H1 (cell line): ENCODE measurements at regions not wholly inside any gene's neighbourhood (a gene's known extent, or its start where the extent isn't known, plus 50 kb on each side); places are given as distances from the start of the nearest gene placed in this dataset.

ENCODE experiments used
- CTCF ChIA-PET: fragments of 300-600 bp; sonication (Branson Sonifier 250); formaldehyde crosslinking; loops from one replicate; lab custom pipeline; 2021; ENCODE audit not compliant: partially characterized antibody; lab: Charles Lee
- POLR2A ChIA-PET: fragments of 300-600 bp; sonication (Branson Sonifier 250); formaldehyde crosslinking; loops from one replicate; lab custom pipeline; 2021; ENCODE audit warnings: inconsistent platforms; ENCODE audit not compliant: partially characterized antibody; lab: Charles Lee
- DNase-seq, 2 experiments: peaks; one replicate each; pipeline versions ENCODE4 v3.0.0 to v3.0.0-alpha.2; 2010 to 2022; ENCODE audit warnings: low spot score in 2 of 2, low read depth in 1 of 2, mixed read lengths in 1 of 2
- FAIRE-seq: peaks from 2 replicates; lab custom pipeline; 2011; peaks lifted over from hg19 to GRCh38; lab: Jason Lieb, UNC
- H2AFZ ChIP-seq: 2 replicates; pipeline ENCODE4 v1.8.1; 2012; ENCODE audit warnings: low read length, inconsistent platforms
- H2AK5ac ChIP-seq: 2 replicates; pipeline ENCODE4 v1.6.1; 2013; ENCODE audit warnings: low read depth, low read length
- H2BK120ac ChIP-seq: replicated peaks from 2 replicates; pipeline ENCODE3; 2013; ENCODE audit warnings: low read depth, low read length, inconsistent platforms
- H2BK12ac ChIP-seq: 2 replicates; pipeline ENCODE4 v1.6.1; 2013; ENCODE audit warnings: low read depth, low read length
- H2BK15ac ChIP-seq: 2 replicates; pipeline ENCODE4 v1.6.1; 2013; ENCODE audit warnings: low read length
- H2BK20ac ChIP-seq: 2 replicates; pipeline ENCODE4 v1.6.1; 2013; ENCODE audit warnings: low read length
- H2BK5ac ChIP-seq: 2 replicates; pipeline ENCODE4 v1.6.1; 2013; ENCODE audit warnings: low read depth, low read length
- H3K14ac ChIP-seq: 2 replicates; pipeline ENCODE4 v1.6.1; 2013; ENCODE audit warnings: inconsistent platforms; ENCODE audit not compliant: insufficient read length
- H3K18ac ChIP-seq: 2 replicates; pipeline ENCODE4 v1.6.1; 2013; ENCODE audit warnings: low read length; ENCODE audit errors: extremely low read depth
- H3K23ac ChIP-seq: 2 replicates; pipeline ENCODE4 v1.6.1; 2013; ENCODE audit warnings: inconsistent platforms; ENCODE audit not compliant: insufficient read length
- H3K23me2 ChIP-seq: 2 replicates; pipeline ENCODE4 v1.6.1; 2013; ENCODE audit warnings: low read depth, low read length
- H3K27ac ChIP-seq: 2 replicates; pipeline ENCODE4 v1.6.1; 2011; ENCODE audit warnings: low read depth, low read length, inconsistent platforms
- H3K27me3 ChIP-seq, 4 experiments: replicated peaks in 1 of 4; 1 replicate in 1 of 4; 2 replicates in 3 of 4; pipeline versions ENCODE4 v1.6.1 to v1.8.1; 2011 to 2013; ENCODE audit warnings: low read length in 3 of 4, mild to moderate bottlenecking in 3 of 4, inconsistent platforms in 2 of 4, mixed read lengths in 2 of 4, moderate library complexity in 1 of 4; ENCODE audit not compliant: control insufficient read depth in 3 of 4, insufficient read depth in 3 of 4; ENCODE audit errors: extremely low read depth in 1 of 4
- H3K36me3 ChIP-seq, 4 experiments: 2 replicates each; pipeline versions ENCODE4 v1.6.1 to v1.8.1; 2011 to 2013; ENCODE audit warnings: mild to moderate bottlenecking in 4 of 4, low read length in 3 of 4, moderate library complexity in 2 of 4, control low read depth in 1 of 4, inconsistent platforms in 1 of 4; ENCODE audit not compliant: insufficient read depth in 4 of 4, control insufficient read depth in 2 of 4
- H3K4ac ChIP-seq: replicated peaks from 2 replicates; pipeline ENCODE3; 2013; ENCODE audit warnings: low read length, low read depth, mixed read lengths, inconsistent platforms; ENCODE audit not compliant: insufficient read length
- H3K4me1 ChIP-seq, 4 experiments: replicated peaks in 1 of 4; 1 replicate in 1 of 4; 2 replicates in 3 of 4; pipeline versions ENCODE4 v1.6.1 to v1.8.1; 2011 to 2013; ENCODE audit warnings: low read length in 3 of 4, inconsistent platforms in 2 of 4, mixed read lengths in 1 of 4; ENCODE audit not compliant: insufficient read depth in 4 of 4, control insufficient read depth in 3 of 4
- H3K4me2 ChIP-seq, 2 experiments: 2 replicates each; pipeline versions ENCODE4 v1.6.1 to v1.8.1; 2011 to 2013; ENCODE audit warnings: low read depth in 2 of 2, low read length in 2 of 2, control low read depth in 1 of 2, inconsistent platforms in 1 of 2, mild to moderate bottlenecking in 1 of 2; ENCODE audit not compliant: insufficient read depth in 1 of 2
- H3K4me3 ChIP-seq, 4 experiments: fragments of 200-600, 300-600 bp in 1 of 4; sonication (generic), shearing (Covaris generic), sonication (Bioruptor Twin) in 1 of 4; 2 replicates each; pipeline versions ENCODE4 v1.5.1 to v1.8.1; 2011 to 2016; ENCODE audit warnings: low read length in 4 of 4, low read depth in 3 of 4, control low read depth in 2 of 4, inconsistent platforms in 2 of 4, mild to moderate bottlenecking in 2 of 4, mixed read lengths in 1 of 4, moderate library complexity in 1 of 4; ENCODE audit not compliant: insufficient read depth in 2 of 4; ENCODE audit errors: extremely low read depth in 1 of 4
- H3K56ac ChIP-seq: replicated peaks from 2 replicates; pipeline ENCODE3; 2013; ENCODE audit warnings: low read depth, mild to moderate bottlenecking, mixed read lengths, low read length, inconsistent platforms; ENCODE audit not compliant: insufficient read length
- H3K79me1 ChIP-seq: 2 replicates; pipeline ENCODE4 v1.6.1; 2013; ENCODE audit warnings: low read depth, low read length, control low read depth
- H3K79me2 ChIP-seq, 2 experiments: 2 replicates each; pipeline versions ENCODE4 v1.6.1 to v1.8.1; 2012 to 2013; ENCODE audit warnings: low read length in 2 of 2, mild to moderate bottlenecking in 2 of 2, inconsistent platforms in 1 of 2; ENCODE audit not compliant: insufficient read depth in 2 of 2, control insufficient read depth in 1 of 2
- H3K9ac ChIP-seq, 4 experiments: replicated peaks in 1 of 4; 1 replicate in 1 of 4; 2 replicates in 3 of 4; pipeline versions ENCODE4 v1.6.1 to v1.8.1; 2011 to 2013; ENCODE audit warnings: low read depth in 3 of 4, low read length in 3 of 4, control low read depth in 2 of 4, mild to moderate bottlenecking in 2 of 4, moderate library complexity in 2 of 4, inconsistent platforms in 1 of 4; ENCODE audit errors: extremely low read depth in 1 of 4
- H3K9me3 ChIP-seq, 2 experiments: 2 replicates each; pipeline versions ENCODE4 v1.6.1 to v1.8.1; 2012 to 2013; ENCODE audit warnings: mild to moderate bottlenecking in 2 of 2, moderate library complexity in 2 of 2, control low read depth in 1 of 2, inconsistent platforms in 1 of 2, low read depth in 1 of 2, low read length in 1 of 2, mixed read lengths in 1 of 2; ENCODE audit not compliant: insufficient read depth in 2 of 2
- H4K20me1 ChIP-seq, 2 experiments: replicated peaks in 1 of 2; 2 replicates each; pipeline versions ENCODE3 to v1.8.1; 2011 to 2013; ENCODE audit warnings: inconsistent platforms in 2 of 2, low read length in 2 of 2, mild to moderate bottlenecking in 1 of 2; ENCODE audit not compliant: insufficient read depth in 2 of 2, control insufficient read depth in 1 of 2
- H4K5ac ChIP-seq: 2 replicates; pipeline ENCODE4 v1.6.1; 2013; ENCODE audit warnings: low read length, low read depth, mixed read lengths, inconsistent platforms; ENCODE audit not compliant: insufficient read length
- H4K8ac ChIP-seq: 2 replicates; pipeline ENCODE4 v1.8.0; 2013; ENCODE audit warnings: mild to moderate bottlenecking, moderate library complexity, low read length, inconsistent platforms; ENCODE audit not compliant: insufficient read depth; ENCODE audit errors: extremely low read depth
- H4K91ac ChIP-seq: replicated peaks from 2 replicates; pipeline ENCODE3; 2013; ENCODE audit warnings: low read length, mixed read lengths, inconsistent platforms; ENCODE audit not compliant: insufficient read length
- NRF1 ChIP-seq: IDR thresholded peaks from 2 replicates; pipeline ENCODE4 v1.6.1; 2011; ENCODE audit warnings: mild to moderate bottlenecking, low read depth, low read length, improper control_type of control experiment
- POU5F1 ChIP-seq: IDR thresholded peaks from 2 replicates; pipeline ENCODE4 v1.6.1; 2011; ENCODE audit warnings: low read depth, mild to moderate bottlenecking, low read length, moderate library complexity
- SIX5 ChIP-seq: IDR thresholded peaks from 2 replicates; pipeline ENCODE4 v1.6.1; 2011; ENCODE audit warnings: mild to moderate bottlenecking, low read depth, low read length
- WGBS, 2 experiments: shearing (Covaris generic) in 1 of 2; methylation state at CpG; one replicate each; pipeline versions ENCODE4 v1.1.6 to v1.1.7; 2013 to 2015; ENCODE audit warnings: low lambda C conversion rate in 2 of 2, mixed read lengths in 2 of 2, inconsistent platforms in 1 of 2, low coverage in 1 of 2, missing lambda C conversion rate in 1 of 2; ENCODE audit not compliant: insufficient replicate concordance in 2 of 2, insufficient coverage in 1 of 2, insufficient read length in 1 of 2; ENCODE audit errors: extremely low coverage in 1 of 2, missing lambda C conversion rate in 1 of 2; 5-methylcytosine and 5-hydroxymethylcytosine counted together

- no peak overlapping the region for H4K8ac ChIP-seq
- no peak overlapping the region for H3K56ac ChIP-seq
- no peak overlapping the region for H4K5ac ChIP-seq
- no peak overlapping the region for H2BK120ac ChIP-seq
- no peak for FAIRE-seq
- CTCF ChIA-PET = no interaction called here
- no peaks in the 10 kb centered on the region for H3K79me1 ChIP-seq
- no peaks in the 10 kb centered on the region for H3K36me3 ChIP-seq
- H2AFZ ChIP-seq = no peak overlapping the region
- H2BK12ac ChIP-seq = no peak overlapping the region
- H3K27ac ChIP-seq = no peak overlapping the region
- no peak overlapping the region for H3K4me2 ChIP-seq
- no peak overlapping the region for H3K4me3 ChIP-seq
- H3K4me1 ChIP-seq = no peaks in the 10 kb centered on the region
- H2AK5ac ChIP-seq = no peak overlapping the region
- H3K9ac ChIP-seq = no peak overlapping the region
- no peak overlapping the region for H3K4ac ChIP-seq
- no peaks in the 10 kb centered on the region for H4K20me1 ChIP-seq
- 74% methylated on average over 2 of the region's 2 CpGs; no CpG with 5 or more reads in 1 of the 2 experiments for WGBS, 2 experiments
- H2BK15ac ChIP-seq = no peak overlapping the region
- TF ChIP-seq POU5F1 (no peak), NRF1 (no peak), SIX5 (no peak)
- no peak overlapping the region for H3K23ac ChIP-seq
- no peaks in the 10 kb centered on the region for H3K9me3 ChIP-seq
- no peaks in the 10 kb centered on the region for H3K23me2 ChIP-seq
- POLR2A ChIA-PET = no interaction called here
- no peak for DNase-seq
- no peak overlapping the region for H3K18ac ChIP-seq
- H3K14ac ChIP-seq = no peak overlapping the region
- H2BK20ac ChIP-seq = no peak overlapping the region
- no peak overlapping the region for H4K91ac ChIP-seq
- no peaks in the 10 kb centered on the region for H3K27me3 ChIP-seq
- H3K79me2 ChIP-seq = no peaks in the 10 kb centered on the region
- no peak overlapping the region for H2BK5ac ChIP-seq
These were observed 138.7 kb upstream of the FAM47C start for GRCh38 chrX:36869457-36869856.
